Type B pancreatic cell (in vitro differentiated cells): ENCODE measurements at regions not wholly inside any gene's neighbourhood (a gene's known extent, or its start where the extent isn't known, plus 50 kb on each side); places are given as distances from the start of the nearest gene placed in this dataset.
"Not testable (repeated sequence)": the region's sequence is repeated elsewhere in the genome, so short reads cannot be mapped to it uniquely, and the experiment has no call there.

Experiments
- DNase-seq: peaks from one replicate; pipeline ENCODE4 v3.0.0; 2021; ENCODE audit warnings: mixed read lengths; ENCODE audit not compliant: unreplicated experiment; ENCODE audit errors: extremely low spot score
- H3K27ac Mint-ChIP-seq: 2 replicates; pipeline ENCODE4 v1.8.0; 2021; ENCODE audit warnings: mild to moderate bottlenecking, mixed read lengths
- H3K27me3 Mint-ChIP-seq: 2 replicates; pipeline ENCODE4 v1.8.0; 2021; ENCODE audit warnings: mixed read lengths
- H3K36me3 Mint-ChIP-seq: 2 replicates; pipeline ENCODE4 v1.8.0; 2021; ENCODE audit warnings: mixed read lengths
- H3K4me1 Mint-ChIP-seq: one replicate; pipeline ENCODE4 v1.8.0; 2021; ENCODE audit warnings: mixed read lengths; ENCODE audit not compliant: unreplicated experiment
- H3K4me3 Mint-ChIP-seq: 2 replicates; pipeline ENCODE4 v1.8.0; 2021; ENCODE audit warnings: mild to moderate bottlenecking, mixed read lengths
- H3K9me3 Mint-ChIP-seq: 2 replicates; pipeline ENCODE4 v1.8.0; 2021; ENCODE audit warnings: mixed read lengths
- CTCF ChIP-seq: fragments of 200-600 bp; sonication (generic); conservative IDR thresholded peaks from 2 replicates; pipeline ENCODE4 v1.5.0; 2021; ENCODE audit warnings: antibody characterized with exemption, mild to moderate bottlenecking

- no peak overlapping the region for H3K27ac Mint-ChIP-seq
- no peaks in the 10 kb centered on the region for H3K36me3 Mint-ChIP-seq
- H3K4me1 Mint-ChIP-seq = no peaks in the 10 kb centered on the region
- H3K27me3 Mint-ChIP-seq = no peaks in the 10 kb centered on the region
- H3K9me3 Mint-ChIP-seq = no peaks in the 10 kb centered on the region
- no peak overlapping the region for H3K4me3 Mint-ChIP-seq
- no peak for DNase-seq
- TF ChIP-seq CTCF = no peak
Observed at GRCh38 chr1:194624833-194625232, 1438.4 kb upstream of the B3GALT2 start.

DNA sequence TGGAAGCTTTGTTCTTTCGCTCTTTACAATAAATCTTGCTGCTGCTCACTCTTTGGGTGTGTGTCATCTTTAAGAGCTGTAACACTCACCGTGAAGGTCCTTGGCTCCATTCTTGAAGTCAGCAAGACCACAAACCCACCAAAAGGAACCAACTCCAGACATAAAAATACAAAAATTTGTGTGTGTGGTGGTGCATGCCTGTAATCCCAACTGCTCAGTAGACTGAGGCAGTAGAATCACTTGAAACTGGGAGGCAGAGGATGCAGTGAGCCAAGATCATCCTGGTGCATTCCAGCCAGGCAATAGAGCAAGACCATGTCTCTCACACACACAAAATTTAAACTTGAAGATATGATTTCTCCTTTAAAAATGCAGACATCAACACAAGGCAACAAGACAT, 1431.7 kb upstream of the B3GALT2 start:
- no peak for TF ChIP-seq CTCF
- Mint-ChIP-seq H3K4me1 (no peaks in the 10 kb centered on the region), H3K9me3 (no peaks in the 10 kb centered on the region), H3K27me3 (no peaks in the 10 kb centered on the region), H3K36me3 (no peaks in the 10 kb centered on the region), H3K27ac (no peak overlapping the region), H3K4me3 (no peak overlapping the region)
- no peak for DNase-seq

DNA sequence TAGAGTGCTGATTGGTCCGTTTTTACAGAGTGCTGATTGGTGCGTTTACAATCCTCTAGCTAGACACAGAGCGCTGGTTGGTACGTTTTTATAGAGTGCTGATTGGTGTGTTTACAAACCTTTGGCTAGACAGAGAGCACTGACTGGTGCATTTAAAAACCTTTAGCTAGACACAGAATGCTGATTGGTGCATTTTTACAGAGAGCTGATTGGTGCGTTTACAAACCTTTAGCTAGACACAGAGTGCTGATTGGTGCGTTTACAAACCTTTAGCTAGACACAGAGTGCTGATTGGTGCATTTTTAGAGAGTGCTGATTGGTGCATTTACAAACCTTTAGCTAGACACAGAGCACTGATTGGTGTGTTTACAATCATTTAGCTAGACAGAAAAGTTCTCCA, 1430.9 kb upstream of the B3GALT2 start:
- H3K27me3 Mint-ChIP-seq, DNase-seq, H3K4me1 Mint-ChIP-seq, H3K27ac Mint-ChIP-seq, H3K4me3 Mint-ChIP-seq, H3K36me3 Mint-ChIP-seq, H3K9me3 Mint-ChIP-seq: not testable (repeated sequence)

DNA sequence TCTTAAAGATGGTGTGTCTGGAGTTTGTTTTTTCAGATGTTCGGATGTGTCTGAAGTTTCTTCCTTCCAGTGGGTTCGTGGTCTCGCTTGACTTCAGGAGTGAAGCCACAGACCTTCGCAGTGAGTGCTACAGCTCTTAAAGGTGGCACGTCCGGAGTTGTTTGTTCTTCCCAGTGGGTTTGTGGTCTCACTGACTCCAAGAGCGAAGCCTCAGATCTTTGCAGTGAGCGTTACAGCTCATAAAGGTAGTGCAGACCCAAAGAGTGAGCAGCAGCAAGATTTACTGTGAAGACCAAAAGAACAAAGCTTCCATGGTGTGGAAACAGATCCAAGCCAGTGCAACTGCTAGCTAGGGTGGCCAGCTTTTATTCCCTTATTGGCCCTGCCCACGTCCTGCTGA, 1430.4 kb upstream of the B3GALT2 start:
- Mint-ChIP-seq H3K4me3 (no peak overlapping the region), H3K27ac (no peak overlapping the region), H3K27me3 (no peaks in the 10 kb centered on the region), H3K9me3 (no peaks in the 10 kb centered on the region), H3K36me3 (no peaks in the 10 kb centered on the region), H3K4me1 (no peaks in the 10 kb centered on the region)
- TF ChIP-seq CTCF = no peak
- no peak for DNase-seq

GRCh38 chr1:194602184-194602583, 1415.8 kb upstream of the B3GALT2 start:
- H3K27me3 Mint-ChIP-seq = no peaks in the 10 kb centered on the region
- no peak for DNase-seq
- H3K27ac Mint-ChIP-seq = no peak overlapping the region
- TF ChIP-seq CTCF = no peak
- H3K4me3 Mint-ChIP-seq = no peak overlapping the region
- peaks cover 4% of the 10 kb centered on the region for H3K4me1 Mint-ChIP-seq
- H3K36me3 Mint-ChIP-seq = no peaks in the 10 kb centered on the region
- no peaks in the 10 kb centered on the region for H3K9me3 Mint-ChIP-seq

- Mint-ChIP-seq H3K9me3 (no peaks in the 10 kb centered on the region), H3K27ac (no peak overlapping the region), H3K4me1 (peaks cover 4% of the 10 kb centered on the region), H3K4me3 (no peak overlapping the region), H3K27me3 (no peaks in the 10 kb centered on the region), H3K36me3 (no peaks in the 10 kb centered on the region)
- no peak for TF ChIP-seq CTCF
- no peak for DNase-seq
Observed at GRCh38 chr1:194600716-194601115, 1414.3 kb upstream of the B3GALT2 start.
